ENCODE measurements at regions not wholly inside any gene's neighbourhood (a gene's known extent, or its start where the extent isn't known, plus 50 kb on each side); places are given as distances from the start of the nearest gene placed in this dataset.

DNA sequence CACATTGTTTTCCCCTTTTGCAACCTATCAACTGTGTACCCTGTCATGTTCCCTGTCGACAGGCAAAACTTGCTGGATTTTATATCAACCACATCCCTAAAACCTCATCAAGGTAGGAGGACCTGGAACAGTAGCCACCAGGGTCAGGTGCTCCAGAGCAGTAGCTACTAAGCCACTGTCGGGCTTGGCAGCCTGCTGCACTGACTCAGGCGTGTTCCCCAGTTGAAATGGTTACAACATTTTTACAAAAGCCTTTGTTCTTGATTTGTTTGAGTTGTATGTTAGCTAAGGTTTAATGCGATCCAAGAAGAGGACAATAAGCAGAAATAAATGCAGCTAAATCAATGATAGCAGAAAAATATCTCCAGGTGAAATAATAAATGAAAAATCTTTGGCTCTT, 407.4 kb upstream of the TLE4 start:
- H3K27ac ChIP-seq = no peak overlapping the region
- peaks cover 20 to 21% of the 10 kb centered on the region in 2 donors for H3K4me1 ChIP-seq (replicated peaks in 1 of 2)
- no peak for ATAC-seq (replicated peaks in 6 of 8)
- no peak overlapping the region for H3K4me3 ChIP-seq
- 33 to 100% (median 91%) methylated on average over 1 to 4 of the region's 4 CpGs; no CpG with 5 or more reads in 1 of the 10 experiments for WGBS, 10 experiments
- in situ Hi-C loops (cut with MboI; ENCODE audit: low pct_unique_long_range_greater_than_20kb in 2 of 9, low sequenced_read_pairs in 9 of 9, unreplicated experiment in 9 of 9) = no loop called here

DNA sequence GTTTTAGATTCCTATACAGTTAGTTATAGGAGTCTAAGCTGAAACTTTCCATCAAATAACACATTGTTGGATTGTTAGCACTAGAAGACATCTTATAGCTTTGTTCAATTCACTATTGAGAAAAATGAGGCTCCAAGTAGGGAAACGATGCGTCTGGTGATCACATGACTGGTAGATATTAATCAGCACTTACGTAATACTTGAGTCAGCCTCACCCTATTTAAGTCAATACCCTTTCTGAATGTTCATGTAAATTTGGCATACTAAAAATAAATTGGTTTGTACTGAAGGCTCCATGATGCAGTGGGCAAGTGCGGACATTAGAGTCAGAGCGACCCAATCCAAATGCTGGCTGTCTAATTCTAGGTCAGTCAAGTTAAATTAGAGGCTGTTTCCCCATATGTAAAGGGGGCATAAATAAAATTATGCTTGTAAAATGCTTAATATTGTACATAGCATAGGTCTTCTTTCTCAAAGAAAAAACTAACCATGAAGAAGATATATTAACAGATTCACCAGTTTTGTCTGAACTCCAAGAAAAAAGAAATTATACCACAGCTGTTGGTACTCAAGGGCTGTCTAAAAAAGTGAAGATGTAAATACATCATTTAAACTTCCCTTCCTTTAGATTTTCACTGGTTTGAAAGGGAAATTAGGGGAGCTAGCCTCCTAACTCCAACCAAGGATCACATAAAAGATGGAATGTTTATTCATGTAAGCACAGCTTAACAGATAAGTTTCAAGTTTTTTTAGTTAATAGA, 406.6 kb upstream of the TLE4 start:
- peak; percentile 63 to 87 (median 79) for ATAC-seq (replicated peaks in 6 of 8)
- Histone ChIP-seq H3K4me3 (no peak overlapping the region), H3K27ac (no peak overlapping the region), H3K4me1 (replicated peaks in 1 of 2) (peaks cover 20 to 21% of the 10 kb centered on the region in 2 donors)
- 46 to 100% (median 68%) methylated on average over 1 to 5 of the region's 5 CpGs for WGBS, 10 experiments
- in situ Hi-C loops (cut with MboI; ENCODE audit: low pct_unique_long_range_greater_than_20kb in 2 of 9, low sequenced_read_pairs in 9 of 9, unreplicated experiment in 9 of 9) = no loop called here

DNA sequence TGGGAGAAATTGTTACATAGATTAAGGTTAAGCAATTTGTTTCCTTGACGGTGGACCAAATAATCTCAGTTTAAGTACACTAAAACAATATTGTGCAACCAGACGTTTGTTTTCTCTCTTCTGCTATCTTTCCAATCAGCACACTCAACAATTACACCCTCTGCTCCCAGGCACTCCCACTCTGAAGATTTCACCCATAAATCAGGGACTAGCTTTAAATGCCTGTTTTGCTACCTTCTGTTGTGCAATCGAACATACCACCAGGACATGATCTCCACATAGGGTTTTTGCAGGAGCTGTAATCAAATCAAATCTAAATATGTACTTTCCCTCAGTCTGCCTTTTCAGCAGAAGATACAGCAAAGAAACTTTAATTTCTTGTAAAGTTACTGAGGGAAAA, 405.8 kb upstream of the TLE4 start:
- no peak overlapping the region for H3K27ac ChIP-seq
- peaks cover 20 to 21% of the 10 kb centered on the region in 2 donors for H3K4me1 ChIP-seq (replicated peaks in 1 of 2)
- H3K4me3 ChIP-seq = no peak overlapping the region
- peak; percentile 33 to 80 (median 66) for ATAC-seq (replicated peaks in 6 of 8)
- in situ Hi-C loops (cut with MboI; ENCODE audit: low pct_unique_long_range_greater_than_20kb in 2 of 9, low sequenced_read_pairs in 9 of 9, unreplicated experiment in 9 of 9) = no loop called here
- WGBS, 10 experiments = 0 to 49% (median 26%) methylated on average over 1 to 3 of the region's 3 CpGs; no CpG with 5 or more reads in 1 of the 10 experiments

DNA sequence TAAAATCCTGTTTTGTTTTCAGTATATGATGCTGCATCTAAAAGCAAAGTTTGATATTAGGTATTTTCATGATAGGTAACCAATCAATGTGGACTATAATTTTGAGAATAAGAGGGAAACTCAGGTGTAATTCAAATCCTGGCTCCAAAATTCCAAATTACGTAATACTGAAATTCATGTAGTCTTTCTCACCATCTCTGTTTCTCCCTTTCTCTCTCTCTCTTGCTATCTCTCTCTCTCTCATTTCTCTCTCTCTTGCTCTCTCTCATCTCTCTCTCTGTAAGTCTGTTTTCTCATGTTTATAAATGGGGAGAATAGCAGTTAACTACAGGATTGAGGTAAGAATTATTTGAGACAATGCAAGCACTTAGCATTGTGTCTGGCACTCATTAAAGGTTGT, 401.1 kb upstream of the TLE4 start:
- no peak for ATAC-seq (replicated peaks in 6 of 8)
- in situ Hi-C loops (cut with MboI; ENCODE audit: low pct_unique_long_range_greater_than_20kb in 2 of 9, low sequenced_read_pairs in 9 of 9, unreplicated experiment in 9 of 9) = no loop called here
- WGBS, 10 experiments = 71 to 100% (median 94%) methylated on average over 1 of the region's 1 CpG; no CpG with 5 or more reads in 4 of the 10 experiments
- Histone ChIP-seq H3K4me1 (replicated peaks in 1 of 2) (peaks cover 18 to 19% of the 10 kb centered on the region in 2 donors), H3K4me3 (no peak overlapping the region), H3K27ac (no peak overlapping the region)

DNA sequence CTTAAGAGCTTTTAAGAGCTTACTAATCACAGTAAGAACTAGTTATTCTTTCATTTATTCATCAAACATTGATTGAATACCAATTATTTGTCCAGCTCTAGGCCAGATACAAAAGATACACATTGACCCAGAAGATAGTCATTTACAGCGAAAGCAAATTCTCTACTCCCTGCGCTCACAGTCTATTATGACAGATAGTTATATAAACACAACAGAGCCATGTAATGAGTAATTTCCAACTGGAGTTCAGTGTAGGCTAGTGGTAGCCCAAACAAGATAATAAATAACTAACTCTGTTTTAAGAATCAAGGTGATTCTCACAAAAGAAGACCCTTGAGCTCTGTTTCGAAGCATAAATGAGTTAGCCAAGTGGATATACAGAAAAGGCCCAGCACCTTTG, 397.8 kb upstream of the TLE4 start:
- no peak overlapping the region for H3K4me3 ChIP-seq
- ATAC-seq (replicated peaks in 6 of 8) = no peak
- in situ Hi-C loops (cut with MboI; ENCODE audit: low pct_unique_long_range_greater_than_20kb in 2 of 9, low sequenced_read_pairs in 9 of 9, unreplicated experiment in 9 of 9) = no loop called here
- WGBS, 10 experiments = 76 to 100% (median 94%) methylated on average over 1 to 3 of the region's 3 CpGs
- H3K4me1 ChIP-seq (replicated peaks in 1 of 2) = peaks cover 8 to 9% of the 10 kb centered on the region in 2 donors
- H3K27ac ChIP-seq = no peak overlapping the region

DNA sequence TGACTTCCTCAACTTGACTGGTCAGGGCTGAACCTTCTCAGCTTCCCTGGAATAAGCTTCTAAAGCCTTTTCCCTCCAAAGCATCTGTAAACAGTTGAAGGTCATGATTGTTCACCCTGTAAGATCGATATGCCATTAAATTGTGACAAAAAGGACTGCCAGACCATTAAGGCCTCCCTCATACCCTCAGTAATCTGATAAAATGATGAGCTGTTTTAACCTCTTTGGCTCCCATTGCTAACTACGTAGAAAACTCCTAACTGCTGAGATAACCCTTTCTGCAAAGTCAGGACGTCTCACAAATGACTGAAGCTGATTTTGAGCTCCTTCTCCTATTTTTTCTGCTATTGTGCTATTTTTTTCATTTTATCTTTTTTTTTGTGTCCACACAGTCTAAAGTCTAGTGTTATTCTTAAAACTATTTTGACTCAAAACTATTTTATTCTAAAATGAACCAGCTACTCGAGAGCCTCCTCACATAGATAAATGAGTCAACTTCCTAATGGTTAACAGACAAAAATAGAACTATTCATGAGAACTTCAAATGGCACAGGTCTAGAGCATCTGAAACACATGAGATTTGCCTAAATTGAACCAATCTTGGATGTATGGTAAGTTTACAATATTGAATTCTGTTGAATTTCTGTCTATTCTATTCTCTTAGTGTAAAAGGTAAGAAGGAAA, 395.6 kb upstream of the TLE4 start:
- Histone ChIP-seq H3K4me3 (no peak overlapping the region), H3K4me1 (replicated peaks in 1 of 2) (peaks cover 8 to 9% of the 10 kb centered on the region in 2 donors), H3K27ac (no peak overlapping the region)
- 4 to 86% (median 44%) methylated on average over 1 to 4 of the region's 4 CpGs; no CpG with 5 or more reads in 1 of the 10 experiments for WGBS, 10 experiments
- in situ Hi-C loops (cut with MboI; ENCODE audit: low pct_unique_long_range_greater_than_20kb in 2 of 9, low sequenced_read_pairs in 9 of 9, unreplicated experiment in 9 of 9) = no loop called here
- peak in 5 of 8 experiments; percentile 21 to 58 (median 45) for ATAC-seq (replicated peaks in 6 of 8)

GRCh38 chr9:79184831-79185230, 386.9 kb upstream of the TLE4 start:
- peak in 1 of 8 experiments; percentile 57 for ATAC-seq (replicated peaks in 6 of 8)
- Histone ChIP-seq H3K4me1 (replicated peaks in 1 of 2) (peaks cover 0 to 7% of the 10 kb centered on the region in 2 donors), H3K4me3 (no peak overlapping the region), H3K27ac (no peak overlapping the region)
- in situ Hi-C loops (cut with MboI; ENCODE audit: low pct_unique_long_range_greater_than_20kb in 2 of 9, low sequenced_read_pairs in 9 of 9, unreplicated experiment in 9 of 9) = no loop called here
- WGBS, 10 experiments = 6 to 100% (median 50%) methylated on average over 1 to 2 of the region's 2 CpGs; no CpG with 5 or more reads in 4 of the 10 experiments

DNA sequence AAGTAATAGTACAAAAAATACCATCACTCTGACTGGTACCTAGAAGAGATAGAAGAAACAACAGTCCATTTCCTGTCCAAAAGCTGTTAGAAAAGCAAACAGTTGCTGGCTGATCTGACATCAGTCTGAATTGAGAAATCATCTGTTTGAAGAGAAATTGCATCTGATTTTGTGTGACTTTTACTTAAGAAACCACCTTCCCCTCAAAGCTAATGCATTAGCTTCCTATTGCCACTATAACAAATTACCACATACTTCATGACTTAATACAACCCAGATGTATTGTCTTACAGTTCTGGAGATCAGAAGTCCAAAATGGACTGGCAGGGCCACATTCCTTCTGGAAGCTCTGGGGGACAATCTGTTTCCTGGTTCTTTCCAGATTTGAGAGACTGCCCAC, 385.9 kb upstream of the TLE4 start:
- no peak overlapping the region for H3K27ac ChIP-seq
- no peak for ATAC-seq (replicated peaks in 6 of 8)
- H3K4me3 ChIP-seq = no peak overlapping the region
- H3K4me1 ChIP-seq (replicated peaks in 1 of 2) = peaks cover 0 to 8% of the 10 kb centered on the region in 2 donors
- in situ Hi-C loops (cut with MboI; ENCODE audit: low pct_unique_long_range_greater_than_20kb in 2 of 9, low sequenced_read_pairs in 9 of 9, unreplicated experiment in 9 of 9) = no loop called here

- no peak overlapping the region for H3K27ac ChIP-seq
- H3K4me1 ChIP-seq (replicated peaks in 1 of 2) = peaks cover 0 to 10% of the 10 kb centered on the region in 2 donors
- ATAC-seq (replicated peaks in 6 of 8) = peak in 3 of 8 experiments; percentile 7 to 58 (median 51)
- 0 to 83% (median 60%) methylated on average over 1 to 3 of the region's 3 CpGs for WGBS, 10 experiments
- in situ Hi-C loops (cut with MboI; ENCODE audit: low pct_unique_long_range_greater_than_20kb in 2 of 9, low sequenced_read_pairs in 9 of 9, unreplicated experiment in 9 of 9) = no loop called here
- no peak overlapping the region for H3K4me3 ChIP-seq
Measured at GRCh38 chr9:79189511-79189924, 382.2 kb upstream of the TLE4 start.

DNA sequence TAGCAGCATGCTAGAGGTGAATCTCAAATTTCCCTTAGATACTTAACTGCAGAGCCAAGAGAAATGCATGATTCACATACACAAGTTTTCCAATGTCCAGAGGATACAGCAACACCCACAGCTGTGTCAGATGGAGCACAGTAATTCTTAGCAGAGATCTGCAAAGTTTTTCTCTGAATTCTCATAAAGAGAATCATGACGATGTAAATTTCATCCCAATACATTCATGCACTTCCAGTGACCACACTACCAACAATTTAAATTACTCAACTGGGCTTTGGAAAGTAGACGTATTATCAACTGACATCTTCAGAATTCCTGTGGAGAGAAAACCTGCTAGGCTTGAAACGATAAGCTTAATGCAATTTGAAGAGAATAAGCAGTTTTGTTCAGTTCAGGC, 378.8 kb upstream of the TLE4 start:
- Histone ChIP-seq H3K4me3 (no peak overlapping the region), H3K27ac (no peak overlapping the region), H3K4me1 (replicated peaks in 1 of 2) (peaks cover 0 to 18% of the 10 kb centered on the region in 2 donors)
- ATAC-seq (replicated peaks in 6 of 8) = no peak
- WGBS, 10 experiments = 0 to 94% (median 75%) methylated on average over 1 to 3 of the region's 3 CpGs; no CpG with 5 or more reads in 2 of the 10 experiments
- in situ Hi-C loops (cut with MboI; ENCODE audit: low pct_unique_long_range_greater_than_20kb in 2 of 9, low sequenced_read_pairs in 9 of 9, unreplicated experiment in 9 of 9) = no loop called here

GRCh38 chr9:79193501-79194223, 378.1 kb upstream of the TLE4 start:
- Histone ChIP-seq H3K27ac (no peak overlapping the region), H3K4me1 (replicated peaks in 1 of 2) (peaks cover under 1 to 22% of the 10 kb centered on the region in 2 donors), H3K4me3 (no peak overlapping the region)
- no peak for ATAC-seq (replicated peaks in 6 of 8)
- WGBS, 10 experiments = 82 to 97% (median 95%) methylated on average over 3 to 33 of the region's 36 CpGs; no CpG with 5 or more reads in 1 of the 10 experiments
- in situ Hi-C loops (cut with MboI; ENCODE audit: low pct_unique_long_range_greater_than_20kb in 2 of 9, low sequenced_read_pairs in 9 of 9, unreplicated experiment in 9 of 9) = no loop called here

- in situ Hi-C loops (cut with MboI; ENCODE audit: low pct_unique_long_range_greater_than_20kb in 2 of 9, low sequenced_read_pairs in 9 of 9, unreplicated experiment in 9 of 9) = no loop called here
- Histone ChIP-seq H3K4me1 (replicated peaks in 1 of 2) (peaks cover 14 to 35% of the 10 kb centered on the region in 2 donors), H3K4me3 (no peak overlapping the region), H3K27ac (no peak overlapping the region)
- ATAC-seq (replicated peaks in 6 of 8) = no peak
Measured at GRCh38 chr9:79195879-79196278, 375.9 kb upstream of the TLE4 start.

- Histone ChIP-seq H3K27ac (no peak overlapping the region), H3K4me1 (replicated peaks in 1 of 2) (peaks cover 14 to 40% of the 10 kb centered on the region in 2 donors), H3K4me3 (no peak overlapping the region)
- ATAC-seq (replicated peaks in 6 of 8) = peak in 5 of 8 experiments; percentile 62 to 81 (median 75)
- 13 to 57% (median 36%) methylated on average over 1 of the region's 1 CpG; no CpG with 5 or more reads in 5 of the 10 experiments for WGBS, 10 experiments
- in situ Hi-C loops (cut with MboI; ENCODE audit: low pct_unique_long_range_greater_than_20kb in 2 of 9, low sequenced_read_pairs in 9 of 9, unreplicated experiment in 9 of 9) = no loop called here
Measured at GRCh38 chr9:79196606-79197005, 375.2 kb upstream of the TLE4 start.
